Transverse colon (tissue), 4 donors: ENCODE measurements at regions not wholly inside any gene's neighbourhood (a gene's known extent, or its start where the extent isn't known, plus 50 kb on each side); places are given as distances from the start of the nearest gene placed in this dataset.

Experiments
- CTCF ChIP-seq, 5 experiments: fragments of 200-600 bp in 3 of 5; fragments of 450-650 bp in 2 of 5; sonication (generic) in 3 of 5; IDR thresholded peaks; 1 replicate in 2 of 5; 2 replicates in 3 of 5; pipeline ENCODE4 v1.5.1; 2016 to 2017; ENCODE audit warnings: antibody characterized with exemption in 5 of 5, inconsistent platforms in 3 of 5, mild to moderate bottlenecking in 2 of 5, moderate library complexity in 1 of 5
- EP300 ChIP-seq: sonication (generic); formaldehyde crosslinking; IDR thresholded peaks from one replicate; pipeline ENCODE4 v1.6.1; 2017; ENCODE audit warnings: antibody characterized with exemption, low read depth
- POLR2AphosphoS5 ChIP-seq, 3 donors: sonication (generic); formaldehyde crosslinking; IDR thresholded peaks; one replicate each; pipeline ENCODE4 v1.6.1; 2016; ENCODE audit warnings: antibody characterized with exemption in 3 of 3

- TF ChIP-seq POLR2AphosphoS5 (IDR thresholded peaks at IDR 0.05), result no peak
- no peak for TF ChIP-seq CTCF (IDR thresholded peaks at IDR 0.05)
- TF ChIP-seq EP300, result no peak
Observed at GRCh38 chr2:216996279-216996845, 136.5 kb upstream of the TNP1 start.
